G401 (cell line): ENCODE measurements at regions not wholly inside any gene's neighbourhood (a gene's known extent, or its start where the extent isn't known, plus 50 kb on each side); places are given as distances from the start of the nearest gene placed in this dataset.

ENCODE experiments used
- DNase-seq: peaks from one replicate; pipeline ENCODE4 v3.0.0-alpha.2; 2015; ENCODE audit warnings: low spot score
- in situ Hi-C: cut with HindIII; loops from 2 replicates; pipeline ENCODE4 v1.10.0; 2016; ENCODE audit warnings: low sequenced_read_pairs, mixed read lengths

DNA sequence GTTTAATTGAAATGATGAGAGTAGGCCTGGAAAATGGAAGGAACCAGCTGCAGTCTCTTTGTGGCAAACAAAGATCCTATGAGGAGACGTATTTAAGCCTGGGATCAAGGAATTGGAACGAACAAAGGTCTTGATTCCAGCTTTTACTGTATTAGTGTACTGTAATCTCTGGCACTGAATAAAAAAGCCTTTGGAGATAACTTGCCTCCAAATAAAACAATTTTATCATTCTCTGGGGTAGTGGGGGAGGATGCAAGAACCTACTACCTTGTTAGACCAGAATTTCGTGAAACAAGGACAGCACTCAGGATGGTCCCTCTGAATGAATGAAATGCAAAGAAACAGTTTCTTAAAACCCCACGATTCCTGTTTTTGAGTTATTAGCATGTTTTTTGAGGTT is 134.2 kb downstream of the RWDD3 start:
- DNase-seq: no peak
- in situ Hi-C loops: no loop called here

DNA sequence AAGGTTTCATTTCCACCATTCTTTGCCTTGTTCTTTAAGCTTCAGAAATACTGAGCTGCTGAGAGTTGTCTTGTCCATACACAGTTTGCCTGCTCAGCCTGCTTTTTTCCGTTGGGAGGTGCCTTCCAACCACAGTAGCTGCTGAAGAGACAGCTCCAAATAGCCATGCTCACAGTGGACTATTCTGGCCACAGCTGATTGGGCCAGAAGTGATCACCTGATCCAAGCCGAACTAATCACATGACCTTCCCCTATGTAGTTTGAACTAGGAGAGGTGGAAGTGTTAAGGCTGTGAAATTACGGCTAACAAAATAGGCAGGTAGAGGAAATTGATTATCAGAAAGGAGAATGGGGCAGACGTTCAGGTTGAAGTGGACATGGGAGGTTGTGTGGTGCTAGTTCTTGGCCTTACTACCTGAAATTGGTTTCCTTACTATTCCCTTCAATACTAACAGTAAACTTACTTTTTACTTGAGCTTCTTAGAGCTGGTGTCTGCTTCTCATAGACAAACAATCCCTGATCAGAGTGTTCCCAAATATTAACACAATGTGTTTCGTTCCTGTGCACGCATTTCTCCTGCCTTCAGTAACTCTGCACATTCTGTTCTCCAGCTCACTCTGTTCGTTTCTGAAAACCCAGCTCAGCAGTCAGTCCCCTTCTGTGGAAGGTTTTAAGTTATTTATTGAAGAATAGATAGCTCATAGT is 136.1 kb downstream of the RWDD3 start:
- no peak for DNase-seq
- in situ Hi-C loops: no loop called here

GRCh38 chr1:95370691-95371562 is 136.9 kb downstream of the RWDD3 start:
- in situ Hi-C loops: no loop called here
- DNase-seq: no peak

- in situ Hi-C loops: no loop called here
- DNase-seq: no peak
These were observed 137.8 kb downstream of the RWDD3 start for GRCh38 chr1:95371666-95372282.

DNA sequence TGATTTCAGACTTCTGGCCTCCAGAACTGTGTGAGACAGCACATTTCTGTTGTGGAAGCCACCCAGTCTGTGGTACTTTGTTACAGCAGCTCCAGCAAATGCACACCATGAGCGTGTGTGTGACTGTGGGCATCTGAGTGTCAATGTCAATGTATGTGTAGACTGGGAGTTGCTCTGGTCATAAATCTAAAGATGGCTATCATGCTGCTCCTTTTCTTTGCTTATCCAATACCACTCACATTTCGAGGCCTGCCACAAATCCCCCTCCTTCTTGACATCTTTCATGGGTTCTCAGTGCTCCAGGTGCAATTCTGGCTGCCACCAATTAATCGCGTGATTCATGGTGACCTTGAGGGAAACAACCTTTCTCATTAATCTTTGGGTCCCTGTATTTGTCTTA is 141.2 kb downstream of the RWDD3 start:
- DNase-seq: no peak
- in situ Hi-C loops: no loop called here

DNA sequence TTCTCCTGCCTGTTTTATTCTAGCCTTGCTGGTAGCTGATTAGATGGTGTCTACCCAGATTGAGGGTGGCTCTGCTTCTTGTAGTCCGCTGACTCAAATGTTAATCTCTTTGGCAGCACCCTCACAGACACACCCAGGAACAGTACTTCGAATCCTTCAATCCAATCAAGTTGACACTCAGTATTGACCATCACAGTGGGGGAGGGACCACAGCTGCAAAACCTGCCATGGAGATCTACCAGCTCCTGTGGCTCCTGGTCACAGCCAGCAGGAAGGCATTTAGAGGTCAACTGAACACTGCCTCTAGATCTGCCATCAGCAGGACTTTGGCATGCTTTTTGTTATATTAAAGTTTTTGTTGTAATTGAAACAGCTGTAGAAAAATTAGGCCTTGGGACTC is 146.9 kb downstream of the RWDD3 start:
- no peak for DNase-seq
- in situ Hi-C loops: no loop called here

GRCh38 chr1:95382000-95382786 is 148.2 kb downstream of the RWDD3 start:
- in situ Hi-C loops: no loop called here
- no peak for DNase-seq

- no peak for DNase-seq
- in situ Hi-C loops: no loop called here
These were observed 149.1 kb downstream of the RWDD3 start for GRCh38 chr1:95383111-95383510.

DNA sequence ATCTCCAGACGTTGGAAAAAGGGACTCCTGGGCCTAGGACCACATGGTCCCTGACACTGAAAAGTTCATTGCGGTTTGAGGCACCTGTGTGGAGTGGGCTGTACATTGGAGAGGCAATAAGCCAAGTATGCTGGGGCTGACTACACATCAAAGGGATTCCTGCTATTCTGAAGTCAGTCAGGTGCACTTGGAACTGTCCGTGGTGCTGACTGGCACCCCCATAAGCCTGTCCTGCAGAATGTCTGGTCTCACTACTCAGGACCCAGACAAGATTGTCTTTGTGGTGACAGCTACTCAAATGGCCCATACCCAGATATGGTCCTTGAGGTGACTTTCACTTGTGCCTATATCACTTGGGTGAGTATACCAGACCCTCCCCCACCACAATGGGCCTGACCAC is 150.6 kb downstream of the RWDD3 start:
- DNase-seq: no peak
- in situ Hi-C loops: no loop called here

DNA sequence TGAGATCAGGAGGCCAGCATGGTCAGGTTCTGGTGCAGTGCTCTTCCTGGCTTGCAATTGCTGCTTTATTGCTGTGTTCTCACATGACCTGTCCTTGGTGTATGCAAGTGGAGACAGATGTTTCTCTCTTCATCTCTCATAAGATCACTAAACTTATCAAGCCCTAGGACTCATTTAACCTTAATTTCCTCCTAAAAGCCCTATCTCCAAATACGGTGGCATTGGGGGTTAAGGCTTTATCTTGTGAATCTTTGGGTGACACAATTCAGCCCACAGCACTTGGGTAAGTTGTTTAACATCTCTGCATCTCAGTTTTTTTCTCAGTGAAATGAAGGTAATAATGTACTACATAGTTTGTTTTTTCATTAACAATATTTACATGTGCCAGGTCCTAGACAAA is 152.4 kb downstream of the RWDD3 start:
- DNase-seq: no peak
- in situ Hi-C loops: no loop called here

DNA sequence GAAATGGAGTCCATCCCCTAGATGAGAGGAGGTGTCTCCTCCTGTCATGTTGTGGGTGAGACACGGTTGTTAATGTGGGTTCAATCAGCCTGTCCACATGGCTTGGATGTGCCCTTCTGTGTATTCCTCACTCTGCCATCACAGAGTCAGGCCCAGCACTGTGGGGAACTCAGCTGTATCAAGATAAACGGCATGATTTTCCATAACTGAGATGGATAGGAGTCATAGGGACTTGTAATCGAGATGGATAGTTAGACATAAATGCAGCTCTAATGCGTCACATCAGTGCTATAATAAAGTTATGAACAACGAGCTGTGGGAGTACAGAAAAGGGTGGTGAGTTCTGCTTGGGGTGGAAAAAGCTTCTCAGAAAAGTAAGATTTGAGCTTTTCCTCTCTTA is 152.9 kb downstream of the RWDD3 start:
- in situ Hi-C loops: no loop called here

GRCh38 chr1:95388031-95388430 is 154.0 kb downstream of the RWDD3 start:
- no peak for DNase-seq
- in situ Hi-C loops: no loop called here

More for the DNA sequence above, 152.9 kb downstream of the RWDD3 start:
- no peak for DNase-seq

GRCh38 chr1:95393434-95393833 is 159.4 kb downstream of the RWDD3 start:
- DNase-seq: no peak

DNA sequence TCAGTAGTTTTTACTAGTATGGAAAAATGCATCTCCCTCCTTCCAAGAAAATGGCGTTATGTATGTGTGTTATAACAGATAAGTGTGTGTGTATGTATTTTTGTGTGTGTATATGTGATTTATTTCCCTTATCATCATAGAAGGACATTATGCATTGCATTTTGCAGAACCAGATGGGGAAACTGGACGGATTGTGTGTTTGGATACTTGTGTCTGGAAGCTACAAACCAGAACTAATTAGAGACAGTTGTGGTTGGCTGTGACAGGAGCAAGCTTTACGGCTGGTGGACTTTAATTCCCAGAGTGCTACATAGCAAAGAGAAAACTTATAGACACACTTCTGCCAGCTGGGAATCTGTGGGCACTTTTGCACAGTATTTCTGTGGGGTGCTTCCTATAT is 162.5 kb downstream of the RWDD3 start:
- in situ Hi-C loops: no loop called here
- no peak for DNase-seq

More at GRCh38 chr1:95393434-95393833, 159.4 kb downstream of the RWDD3 start:
- in situ Hi-C loops: no loop called here

GRCh38 chr1:95402780-95403179 is 168.8 kb downstream of the RWDD3 start:
- no peak for DNase-seq
- in situ Hi-C loops: no loop called here

- in situ Hi-C loops: no loop called here
- no peak for DNase-seq
These were observed 172.3 kb downstream of the RWDD3 start for GRCh38 chr1:95406279-95406678.

GRCh38 chr1:95407131-95407885 is 173.3 kb downstream of the RWDD3 start:
- in situ Hi-C loops: no loop called here
- peak; percentile 71 for DNase-seq

DNA sequence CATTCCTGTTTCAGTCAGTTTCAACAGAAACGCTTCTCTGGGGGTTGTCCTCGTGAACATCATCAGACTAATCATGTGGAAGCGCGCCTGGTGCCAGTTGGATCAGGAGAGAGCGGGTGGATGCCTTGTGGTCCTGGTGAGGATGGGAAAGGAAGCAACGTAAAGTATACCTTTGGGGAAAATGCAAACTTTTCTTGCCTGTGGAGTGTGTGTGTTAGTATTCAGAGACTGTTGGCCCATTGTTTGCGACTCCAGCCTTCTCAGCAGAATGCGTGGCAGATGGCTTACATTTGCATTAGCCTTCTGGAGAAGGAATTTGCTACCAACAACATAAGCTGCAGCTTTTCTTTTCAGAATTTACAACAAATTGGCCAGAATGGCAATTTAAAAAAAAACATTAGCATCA is 173.9 kb downstream of the RWDD3 start:
- peak; percentile 65 for DNase-seq

More for the DNA sequence above, 173.9 kb downstream of the RWDD3 start:
- in situ Hi-C loops: no loop called here
